Thyroid gland (tissue), 4 donors: ENCODE measurements at regions not wholly inside any gene's neighbourhood (a gene's known extent, or its start where the extent isn't known, plus 50 kb on each side); places are given as distances from the start of the nearest gene placed in this dataset.

Source experiments
- POLR2A ChIP-seq, 2 donors: fragments of 450-650 bp; IDR thresholded peaks; one replicate each; pipeline ENCODE4 v1.6.1; 2017; ENCODE audit warnings: antibody characterized with exemption in 2 of 2, mild to moderate bottlenecking in 2 of 2, moderate library complexity in 1 of 2
- TF ChIP-seq, protein P1 (sequence below), 6 experiments: fragments of 200-600 bp in 3 of 6; fragments of 450-650 bp in 3 of 6; sonication (generic) in 3 of 6; IDR thresholded peaks; one replicate each; pipeline ENCODE4 v1.5.1; 2016 to 2019; ENCODE audit warnings: antibody characterized with exemption in 6 of 6, mild to moderate bottlenecking in 2 of 6, inconsistent platforms in 1 of 6, moderate library complexity in 1 of 6

DNA sequence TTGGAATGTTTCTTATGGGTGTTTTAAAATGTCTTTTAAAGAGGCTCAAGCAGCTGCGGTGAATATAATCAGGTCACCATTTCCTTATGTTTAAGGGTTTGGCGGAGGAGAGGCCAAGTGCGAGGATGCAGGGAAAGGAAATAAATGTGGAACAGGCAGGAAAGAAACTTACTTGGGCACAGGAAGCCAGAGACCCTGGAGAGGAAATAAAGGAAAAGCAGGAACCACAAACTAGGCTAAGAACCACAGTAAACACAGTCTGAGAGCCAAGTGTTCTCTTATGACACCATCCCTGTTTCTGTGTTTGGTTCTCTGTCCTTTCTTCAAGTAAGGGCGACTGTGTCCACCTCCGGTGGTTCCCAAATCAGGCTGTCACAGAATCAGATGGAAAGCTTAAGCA lies 166.5 kb downstream of the C9orf152 start:
- TF ChIP-seq, protein P1, sequence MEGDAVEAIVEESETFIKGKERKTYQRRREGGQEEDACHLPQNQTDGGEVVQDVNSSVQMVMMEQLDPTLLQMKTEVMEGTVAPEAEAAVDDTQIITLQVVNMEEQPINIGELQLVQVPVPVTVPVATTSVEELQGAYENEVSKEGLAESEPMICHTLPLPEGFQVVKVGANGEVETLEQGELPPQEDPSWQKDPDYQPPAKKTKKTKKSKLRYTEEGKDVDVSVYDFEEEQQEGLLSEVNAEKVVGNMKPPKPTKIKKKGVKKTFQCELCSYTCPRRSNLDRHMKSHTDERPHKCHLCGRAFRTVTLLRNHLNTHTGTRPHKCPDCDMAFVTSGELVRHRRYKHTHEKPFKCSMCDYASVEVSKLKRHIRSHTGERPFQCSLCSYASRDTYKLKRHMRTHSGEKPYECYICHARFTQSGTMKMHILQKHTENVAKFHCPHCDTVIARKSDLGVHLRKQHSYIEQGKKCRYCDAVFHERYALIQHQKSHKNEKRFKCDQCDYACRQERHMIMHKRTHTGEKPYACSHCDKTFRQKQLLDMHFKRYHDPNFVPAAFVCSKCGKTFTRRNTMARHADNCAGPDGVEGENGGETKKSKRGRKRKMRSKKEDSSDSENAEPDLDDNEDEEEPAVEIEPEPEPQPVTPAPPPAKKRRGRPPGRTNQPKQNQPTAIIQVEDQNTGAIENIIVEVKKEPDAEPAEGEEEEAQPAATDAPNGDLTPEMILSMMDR (IDR thresholded peaks at IDR 0.05), result no peak
- TF ChIP-seq POLR2A (IDR thresholded peaks at IDR 0.05), result no peak
